Spleen (tissue), 7 donors: ENCODE measurements at regions not wholly inside any gene's neighbourhood (a gene's known extent, or its start where the extent isn't known, plus 50 kb on each side); places are given as distances from the start of the nearest gene placed in this dataset.

Experiments used
- POLR2A ChIP-seq, 3 donors: fragments of 450-650 bp; IDR thresholded peaks; one replicate each; pipeline ENCODE4 v1.5.1; 2017; ENCODE audit warnings: antibody characterized with exemption in 3 of 3, mild to moderate bottlenecking in 1 of 3
- POLR2AphosphoS5 ChIP-seq, 3 donors: sonication (generic); formaldehyde crosslinking; IDR thresholded peaks; one replicate each; pipeline ENCODE4 v1.5.1; 2017; ENCODE audit warnings: antibody characterized with exemption in 3 of 3
- TF ChIP-seq, protein P1 (sequence below), 11 experiments: fragments of 200-600 bp in 7 of 11; fragments of 450-650 bp in 4 of 11; sonication (generic) in 4 of 11; IDR thresholded peaks in 8 of 11; conservative IDR thresholded peaks in 3 of 11; 1 replicate in 7 of 11; 2 replicates in 4 of 11; pipeline versions ENCODE4 v1.4.0 to v1.8.0; 2016 to 2021; ENCODE audit warnings: antibody characterized with exemption in 11 of 11, inconsistent platforms in 4 of 11, mild to moderate bottlenecking in 1 of 11
- donor health status: DM: no; HTN: no; CAD: no; lungs with moderate emphysema.
- donor health status: DM: no; HTN: no; CAD: no.
- donor health status: DM: no; HTN: no; CAD: no.

DNA sequence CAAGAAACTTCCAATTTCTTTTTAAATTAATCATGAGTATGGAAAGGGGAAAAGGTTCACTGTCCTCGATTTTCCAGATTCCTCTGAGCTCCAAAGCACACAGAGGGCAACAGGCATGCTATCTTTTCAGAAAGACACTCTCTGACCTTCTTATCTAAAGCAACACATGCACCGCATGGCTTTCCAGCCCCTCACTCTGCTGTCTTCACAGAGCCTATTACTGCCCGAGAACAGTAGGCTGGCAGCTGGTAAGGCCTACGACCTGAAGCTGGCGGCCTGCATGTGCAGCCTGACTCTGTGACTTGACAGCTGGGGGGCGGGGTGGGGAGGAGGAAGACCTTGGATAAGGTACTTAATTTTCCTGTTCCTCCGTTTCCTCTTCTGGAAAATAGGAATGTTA lies 86.3 kb downstream of the ELOVL4 start:
- TF ChIP-seq, protein P1, sequence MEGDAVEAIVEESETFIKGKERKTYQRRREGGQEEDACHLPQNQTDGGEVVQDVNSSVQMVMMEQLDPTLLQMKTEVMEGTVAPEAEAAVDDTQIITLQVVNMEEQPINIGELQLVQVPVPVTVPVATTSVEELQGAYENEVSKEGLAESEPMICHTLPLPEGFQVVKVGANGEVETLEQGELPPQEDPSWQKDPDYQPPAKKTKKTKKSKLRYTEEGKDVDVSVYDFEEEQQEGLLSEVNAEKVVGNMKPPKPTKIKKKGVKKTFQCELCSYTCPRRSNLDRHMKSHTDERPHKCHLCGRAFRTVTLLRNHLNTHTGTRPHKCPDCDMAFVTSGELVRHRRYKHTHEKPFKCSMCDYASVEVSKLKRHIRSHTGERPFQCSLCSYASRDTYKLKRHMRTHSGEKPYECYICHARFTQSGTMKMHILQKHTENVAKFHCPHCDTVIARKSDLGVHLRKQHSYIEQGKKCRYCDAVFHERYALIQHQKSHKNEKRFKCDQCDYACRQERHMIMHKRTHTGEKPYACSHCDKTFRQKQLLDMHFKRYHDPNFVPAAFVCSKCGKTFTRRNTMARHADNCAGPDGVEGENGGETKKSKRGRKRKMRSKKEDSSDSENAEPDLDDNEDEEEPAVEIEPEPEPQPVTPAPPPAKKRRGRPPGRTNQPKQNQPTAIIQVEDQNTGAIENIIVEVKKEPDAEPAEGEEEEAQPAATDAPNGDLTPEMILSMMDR (IDR thresholded peaks at IDR 0.05 in 8 of 11, conservative IDR thresholded peaks at IDR 0.05 in 3 of 11): no peak
- TF ChIP-seq POLR2A (IDR thresholded peaks at IDR 0.05) (no peak), POLR2AphosphoS5 (IDR thresholded peaks at IDR 0.05) (no peak)
